DMS53 treated with DMSO at 0.1 percent for 48 hours (cell line): ENCODE measurements at regions not wholly inside any gene's neighbourhood (a gene's known extent, or its start where the extent isn't known, plus 50 kb on each side); places are given as distances from the start of the nearest gene placed in this dataset.

Experiments
- DNase-seq: peaks from one replicate; lab custom pipeline; 2025; ENCODE audit not compliant: unreplicated experiment; lab: John Stamatoyannopoulos, UW

- no peak for DNase-seq
Measured at GRCh38 chr14:38139926-38140325, 67.8 kb upstream of the SSTR1 start.

GRCh38 chr14:38143170-38143569, 64.5 kb upstream of the SSTR1 start:
- no peak for DNase-seq

GRCh38 chr14:38143659-38144505, 63.8 kb upstream of the SSTR1 start:
- no peak for DNase-seq

- no peak for DNase-seq
Measured at GRCh38 chr14:38145142-38145541, 62.6 kb upstream of the SSTR1 start.

GRCh38 chr14:38150075-38150474, 57.6 kb upstream of the SSTR1 start:
- no peak for DNase-seq
